B cell (primary cell): ENCODE measurements at regions not wholly inside any gene's neighbourhood (a gene's known extent, or its start where the extent isn't known, plus 50 kb on each side); places are given as distances from the start of the nearest gene placed in this dataset.

ENCODE experiments used
- ATAC-seq: fragments of 200-7000 bp; cut with Tn5 transposase; one replicate; pipeline ENCODE4 v1.10.0; 2021; ENCODE audit warnings: low read depth, mild to moderate bottlenecking, moderate number of reproducible peaks, moderate library complexity
- CTCF ChIA-PET: fragments of 350-600 bp; sonication (Branson Sonifier 250); formaldehyde crosslinking; loops from one replicate; lab custom pipeline; 2021; ENCODE audit warnings: antibody characterized with exemption, inconsistent platforms; lab: Charles Lee
- POLR2A ChIA-PET: fragments of 350-600 bp; sonication (Branson Sonifier 250); formaldehyde crosslinking; loops from one replicate; lab custom pipeline; 2021; ENCODE audit warnings: antibody characterized with exemption; lab: Charles Lee
- DNase-seq: peaks from one replicate; pipeline ENCODE4 v3.0.0; 2013
- H2AFZ ChIP-seq: 2 replicates; pipeline ENCODE4 v1.6.1; 2012; ENCODE audit warnings: mild to moderate bottlenecking, low read depth, low read length; ENCODE audit not compliant: insufficient read depth, poor library complexity, severe bottlenecking
- H3K27ac ChIP-seq, 2 donors: 1 replicate in 1 of 2; 2 replicates in 1 of 2; pipeline ENCODE4 v1.5.1; 2012 to 2013; ENCODE audit warnings: low read length in 2 of 2, mild to moderate bottlenecking in 2 of 2, moderate library complexity in 1 of 2
- H3K27me3 ChIP-seq, 4 experiments: fragments of 200-600 bp in 1 of 4; sonication (generic) in 1 of 4; replicated peaks in 1 of 4; 1 replicate in 2 of 4; 2 replicates in 2 of 4; pipeline versions ENCODE4 v1.6.1 to v1.7.0; 2013 to 2016; ENCODE audit warnings: low read length in 3 of 4, mild to moderate bottlenecking in 2 of 4, mixed read lengths in 1 of 4, moderate library complexity in 1 of 4; ENCODE audit not compliant: insufficient read depth in 4 of 4, control insufficient read depth in 3 of 4; ENCODE audit errors: control extremely low read depth in 1 of 4
- H3K36me3 ChIP-seq, 2 experiments: replicated peaks in 1 of 2; 1 replicate in 1 of 2; 2 replicates in 1 of 2; pipeline versions ENCODE4 v1.6.1 to v1.7.1; 2013; ENCODE audit warnings: low read length in 1 of 2; ENCODE audit not compliant: insufficient read depth in 2 of 2, control insufficient read depth in 1 of 2; ENCODE audit errors: control extremely low read depth in 1 of 2, extremely low read depth in 1 of 2
- H3K4me1 ChIP-seq, 2 donors: fragments of 200-600 bp in 1 of 2; sonication (generic) in 1 of 2; 1 replicate in 1 of 2; 2 replicates in 1 of 2; pipeline versions ENCODE4 v1.5.1 to v1.6.1; 2013 to 2017; ENCODE audit warnings: low read length in 2 of 2; ENCODE audit not compliant: control insufficient read depth in 2 of 2, insufficient read depth in 2 of 2
- H3K4me2 ChIP-seq: replicated peaks from 2 replicates; pipeline ENCODE3; 2012; ENCODE audit warnings: mild to moderate bottlenecking, low read depth, low read length; ENCODE audit not compliant: poor library complexity, severe bottlenecking
- H3K4me3 ChIP-seq, 5 experiments: fragments of 200-600 bp in 1 of 5; sonication (generic) in 1 of 5; 1 replicate in 3 of 5; 2 replicates in 2 of 5; pipeline versions ENCODE4 v1.5.1 to v1.7.0; 2011 to 2016; ENCODE audit warnings: low read length in 4 of 5, mild to moderate bottlenecking in 4 of 5, low read depth in 2 of 5, control low read depth in 1 of 5, moderate library complexity in 1 of 5; ENCODE audit not compliant: insufficient read depth in 1 of 5; ENCODE audit errors: control extremely low read depth in 1 of 5, extremely low read depth in 1 of 5
- H3K79me2 ChIP-seq: fragments of 200-600 bp; sonication (generic); one replicate; pipeline ENCODE4 v1.6.0; 2016; ENCODE audit warnings: low read length; ENCODE audit not compliant: control insufficient read depth, insufficient read depth
- H3K9ac ChIP-seq: fragments of 200-600 bp; sonication (generic); 2 replicates; pipeline ENCODE4 v1.6.1; 2017; ENCODE audit warnings: mild to moderate bottlenecking, low read length, moderate library complexity
- H3K9me3 ChIP-seq, 3 donors: one replicate each; pipeline versions ENCODE4 v1.6.1 to v1.7.1; 2013; ENCODE audit warnings: low read length in 2 of 3; ENCODE audit not compliant: control insufficient read depth in 2 of 3, insufficient read depth in 1 of 3; ENCODE audit errors: control extremely low read depth in 1 of 3
- H4K20me1 ChIP-seq: 2 replicates; pipeline ENCODE4 v1.6.0; 2012; ENCODE audit warnings: mild to moderate bottlenecking, low read length; ENCODE audit not compliant: insufficient read depth, control insufficient read depth, poor library complexity, severe bottlenecking
- H3K27ac Mint-ChIP-seq: one replicate; pipeline ENCODE4 v1.8.0; 2021; ENCODE audit warnings: mixed read lengths
- H3K27me3 Mint-ChIP-seq: one replicate; pipeline ENCODE4 v1.8.0; 2021; ENCODE audit warnings: mixed read lengths
- H3K4me1 Mint-ChIP-seq: one replicate; pipeline ENCODE4 v1.8.0; 2021; ENCODE audit warnings: mixed read lengths
- H3K4me3 Mint-ChIP-seq: one replicate; pipeline ENCODE4 v1.8.0; 2021; ENCODE audit warnings: mixed read lengths
- H3K9me3 Mint-ChIP-seq: one replicate; pipeline ENCODE4 v1.8.0; 2022; ENCODE audit warnings: mixed read lengths; ENCODE audit not compliant: insufficient read depth
- CTCF ChIP-seq: fragments of 200-600 bp; IDR thresholded peaks from one replicate; pipeline ENCODE4 v1.8.0; 2022; ENCODE audit warnings: antibody characterized with exemption, mild to moderate bottlenecking
- EZH2 ChIP-seq: IDR thresholded peaks from 2 replicates; pipeline ENCODE4 v1.6.1; 2012; ENCODE audit warnings: borderline replicate concordance, low read depth, mild to moderate bottlenecking, moderate library complexity, low read length; ENCODE audit not compliant: insufficient read depth, poor library complexity, severe bottlenecking
- WGBS: methylation state at CpG from one replicate; pipeline ENCODE4 v1.1.5; 2013; ENCODE audit warnings: missing lambda C conversion rate; ENCODE audit not compliant: insufficient coverage; 5-methylcytosine and 5-hydroxymethylcytosine counted together
- intact Hi-C: fragments of 100-400 bp; cut with micrococcal nuclease; formaldehyde crosslinking; loops from one replicate; pipeline ENCODE4 v1.10.0; 2022

GRCh38 chr17:68179926-68180285, 67.9 kb upstream of the AMZ2 start:
- H3K27ac Mint-ChIP-seq = no peak overlapping the region

More at GRCh38 chr17:68179926-68180285, 67.9 kb upstream of the AMZ2 start:
- no peak overlapping the region for H3K9ac ChIP-seq
- H3K27me3 ChIP-seq = no peaks in the 10 kb centered on the region
- H3K4me3 ChIP-seq = no peak overlapping the region
- no peak for TF ChIP-seq CTCF
- TF ChIP-seq EZH2 = no peak
- 98% methylated on average over 29 of the region's 31 CpGs for WGBS
- ChIA-PET CTCF (interaction anchor here (0.6 to 8.5 kb wide), 7 partner anchors 23 to 891 kb away, joined by 3 to 153 read pairs (median 7); partner anchors contain the start of gene WIPI1), POLR2A (interaction anchor here (3.4 to 6.8 kb wide), 3 partner anchors 19 to 68 kb away, joined by 15 to 113 read pairs (median 27); partner anchors contain the start of gene AMZ2)
- H3K4me2 ChIP-seq = no peak overlapping the region
- H3K36me3 ChIP-seq = no peaks in the 10 kb centered on the region
- peaks cover 0 to 11% (median 0%) of the 10 kb centered on the region in 3 donors for H3K9me3 ChIP-seq
- Mint-ChIP-seq H3K27me3 (no peaks in the 10 kb centered on the region), H3K4me3 (no peak overlapping the region), H3K4me1 (peaks cover 39% of the 10 kb centered on the region), H3K9me3 (no peaks in the 10 kb centered on the region)
- DNase-seq = no peak
- intact Hi-C loops = loop anchor here (2.0 to 10.0 kb wide), 3 partner anchors 67 to 365 kb away; partner anchors contain the start of gene WIPI1
- no peak for ATAC-seq
- no peak overlapping the region for H3K27ac ChIP-seq
- H3K79me2 ChIP-seq = peaks cover 8% of the 10 kb centered on the region
- H3K4me1 ChIP-seq = peaks cover 41 to 50% of the 10 kb centered on the region in 2 donors
- no peak overlapping the region for H2AFZ ChIP-seq
- no peaks in the 10 kb centered on the region for H4K20me1 ChIP-seq
